ENCODE measurements at regions not wholly inside any gene's neighbourhood (a gene's known extent, or its start where the extent isn't known, plus 50 kb on each side); places are given as distances from the start of the nearest gene placed in this dataset.

- Histone ChIP-seq H3K27me3 (ENCODE audit: control insufficient read depth, insufficient read depth, low read length) (no peaks in the 10 kb centered on the region), H3K9me3 (ENCODE audit: control insufficient read depth in 2 of 3, insufficient read depth in 1 of 3, low read length in 3 of 3) (no peaks in the 10 kb centered on the region), H3K4me1 (ENCODE audit: control insufficient read depth in 2 of 3, insufficient read depth in 2 of 3, low read depth in 1 of 3, low read length in 3 of 3) (no peaks in the 10 kb centered on the region), H3K36me3 (ENCODE audit: control insufficient read depth in 2 of 3, insufficient read depth in 3 of 3, low read length in 3 of 3) (no peaks in the 10 kb centered on the region), H3K4me3 (ENCODE audit: low read length in 3 of 3) (no peak overlapping the region), H3K9ac (ENCODE audit: low read length in 3 of 3) (no peak overlapping the region), H3K27ac (ENCODE audit: low read depth in 2 of 2, low read length in 2 of 2) (no peak overlapping the region)
- DNase-seq (peak in 1 of 5 donors; percentile 8), FAIRE-seq (no peak)
- TF ChIP-seq CTCF (IDR thresholded peaks at IDR 0.05; ENCODE audit: borderline replicate concordance, extremely low read depth, insufficient read depth), result no peak
- intact Hi-C loops (cut with DNase I), result no loop called here
Observed at GRCh38 chr17:71111934-71112333, 942.6 kb downstream of the KCNJ2 start.

- no peak for DNase-seq
- Histone ChIP-seq H3K27me3 (ENCODE audit: control insufficient read depth, insufficient read depth, low read length) (no peaks in the 10 kb centered on the region), H3K4me3 (ENCODE audit: low read length in 3 of 3) (no peak overlapping the region), H3K9ac (ENCODE audit: low read length in 3 of 3) (no peak overlapping the region), H3K27ac (ENCODE audit: low read depth in 2 of 2, low read length in 2 of 2) (no peak overlapping the region), H3K9me3 (ENCODE audit: control insufficient read depth in 2 of 3, insufficient read depth in 1 of 3, low read length in 3 of 3) (no peaks in the 10 kb centered on the region), H3K4me1 (ENCODE audit: control insufficient read depth in 2 of 3, insufficient read depth in 2 of 3, low read depth in 1 of 3, low read length in 3 of 3) (no peaks in the 10 kb centered on the region), H3K36me3 (ENCODE audit: control insufficient read depth in 2 of 3, insufficient read depth in 3 of 3, low read length in 3 of 3) (no peaks in the 10 kb centered on the region)
- FAIRE-seq, result no peak
- TF ChIP-seq CTCF (IDR thresholded peaks at IDR 0.05; ENCODE audit: borderline replicate concordance, extremely low read depth, insufficient read depth), result no peak
- intact Hi-C loops (cut with DNase I), result no loop called here
Observed at GRCh38 chr17:71113347-71113746, 944.0 kb downstream of the KCNJ2 start.

DNA sequence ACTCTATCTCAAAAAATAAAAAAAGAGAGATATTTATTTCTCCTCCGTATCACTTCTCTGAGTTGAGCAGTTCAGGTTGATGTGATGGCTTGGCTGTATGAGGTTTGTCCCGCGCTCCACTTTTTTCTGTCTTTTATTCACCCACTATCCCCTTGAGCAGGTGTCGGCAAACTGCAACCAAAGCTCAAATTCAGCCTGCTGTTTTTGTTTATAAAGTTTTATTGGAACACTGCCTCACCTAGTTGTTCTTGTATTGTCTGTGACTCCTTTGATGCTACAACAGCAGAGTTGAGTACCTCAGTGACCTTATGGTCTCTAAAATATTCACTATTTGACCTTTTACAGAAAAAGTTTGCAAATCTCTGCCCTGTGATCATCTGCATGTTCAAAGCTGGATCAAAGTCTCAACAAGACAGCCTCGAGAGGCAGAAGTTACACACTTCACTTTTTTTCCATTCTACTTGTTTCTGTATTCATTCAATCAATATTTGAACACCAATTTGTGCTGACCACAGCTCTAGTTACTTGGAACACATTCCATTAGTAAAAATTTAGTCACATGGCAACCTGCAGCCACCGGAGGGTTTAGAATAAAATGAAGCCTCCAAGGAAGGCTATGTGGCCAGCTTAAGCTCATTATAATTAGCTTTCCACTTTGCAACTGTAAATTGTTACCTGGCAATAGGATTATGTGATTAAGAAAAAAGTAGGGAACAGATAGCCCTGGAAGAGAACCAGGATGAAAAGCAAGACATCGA lies 945.8 kb downstream of the KCNJ2 start:
- DNase-seq (no peak), FAIRE-seq (no peak)
- Histone ChIP-seq H3K4me1 (ENCODE audit: control insufficient read depth in 2 of 3, insufficient read depth in 2 of 3, low read depth in 1 of 3, low read length in 3 of 3) (no peaks in the 10 kb centered on the region), H3K9ac (ENCODE audit: low read length in 3 of 3) (no peak overlapping the region), H3K27me3 (ENCODE audit: control insufficient read depth, insufficient read depth, low read length) (no peaks in the 10 kb centered on the region), H3K27ac (ENCODE audit: low read depth in 2 of 2, low read length in 2 of 2) (no peak overlapping the region), H3K36me3 (ENCODE audit: control insufficient read depth in 2 of 3, insufficient read depth in 3 of 3, low read length in 3 of 3) (no peaks in the 10 kb centered on the region), H3K4me3 (ENCODE audit: low read length in 3 of 3) (no peak overlapping the region), H3K9me3 (ENCODE audit: control insufficient read depth in 2 of 3, insufficient read depth in 1 of 3, low read length in 3 of 3) (no peaks in the 10 kb centered on the region)
- no peak for TF ChIP-seq CTCF (IDR thresholded peaks at IDR 0.05; ENCODE audit: borderline replicate concordance, extremely low read depth, insufficient read depth)
- intact Hi-C loops (cut with DNase I), result no loop called here

GRCh38 chr17:71115669-71115972 lies 946.3 kb downstream of the KCNJ2 start:
- no peak overlapping the region for H3K27ac ChIP-seq (ENCODE audit: low read depth in 2 of 2, low read length in 2 of 2)
- H3K36me3 ChIP-seq (ENCODE audit: control insufficient read depth in 2 of 3, insufficient read depth in 3 of 3, low read length in 3 of 3), result no peaks in the 10 kb centered on the region
- no peaks in the 10 kb centered on the region for H3K4me1 ChIP-seq (ENCODE audit: control insufficient read depth in 2 of 3, insufficient read depth in 2 of 3, low read depth in 1 of 3, low read length in 3 of 3)
- no peak overlapping the region for H3K9ac ChIP-seq (ENCODE audit: low read length in 3 of 3)
- no peak for FAIRE-seq
- intact Hi-C loops (cut with DNase I), result no loop called here
- no peaks in the 10 kb centered on the region for H3K27me3 ChIP-seq (ENCODE audit: control insufficient read depth, insufficient read depth, low read length)
- TF ChIP-seq CTCF (IDR thresholded peaks at IDR 0.05; ENCODE audit: borderline replicate concordance, extremely low read depth, insufficient read depth), result no peak
- H3K9me3 ChIP-seq (ENCODE audit: control insufficient read depth in 2 of 3, insufficient read depth in 1 of 3, low read length in 3 of 3), result no peaks in the 10 kb centered on the region
- H3K4me3 ChIP-seq (ENCODE audit: low read length in 3 of 3), result no peak overlapping the region
- no peak for DNase-seq

Measured in kidney (tissue), 13 donors.